AG09319 (cell line): ENCODE measurements at regions not wholly inside any gene's neighbourhood (a gene's known extent, or its start where the extent isn't known, plus 50 kb on each side); places are given as distances from the start of the nearest gene placed in this dataset.
"Not testable (repeated sequence)": the region's sequence is repeated elsewhere in the genome, so short reads cannot be mapped to it uniquely, and the experiment has no call there.

Source experiments
- DNase-seq: peaks from one replicate; pipeline ENCODE4 v3.0.0-alpha.2; 2010; ENCODE audit warnings: low read depth; ENCODE audit errors: extremely low read depth
- CTCF ChIP-seq: IDR thresholded peaks from 2 replicates; pipeline ENCODE4 v1.5.1; 2011; ENCODE audit warnings: low read depth, mild to moderate bottlenecking, inconsistent platforms, low read length, moderate library complexity

- no peak for TF ChIP-seq CTCF
Observed at GRCh38 chr3:165607221-165607620, 230.0 kb downstream of the BCHE start.

GRCh38 chr3:165603196-165603595 is 234.0 kb downstream of the BCHE start:
- no peak for DNase-seq
- no peak for TF ChIP-seq CTCF

More at GRCh38 chr3:165607221-165607620, 230.0 kb downstream of the BCHE start:
- DNase-seq, result no peak

- not testable (repeated sequence) for DNase-seq
Observed at GRCh38 chr3:165572566-165572965, 264.7 kb downstream of the BCHE start.

GRCh38 chr3:165568907-165569462 is 268.2 kb downstream of the BCHE start:
- TF ChIP-seq CTCF, result no peak
- DNase-seq, result no peak

- TF ChIP-seq CTCF, result no peak
- no peak for DNase-seq
Observed at GRCh38 chr3:165555785-165556184, 281.4 kb downstream of the BCHE start.

- TF ChIP-seq CTCF, result no peak
- DNase-seq, result no peak
Observed at GRCh38 chr3:165553371-165553770, 283.9 kb downstream of the BCHE start.

- no peak for DNase-seq
- no peak for TF ChIP-seq CTCF
Observed at GRCh38 chr3:165549665-165550064, 287.6 kb downstream of the BCHE start.

- no peak for DNase-seq
- TF ChIP-seq CTCF, result no peak
Observed at GRCh38 chr3:165549037-165549436, 288.2 kb downstream of the BCHE start.
